ENCODE measurements at regions not wholly inside any gene's neighbourhood (a gene's known extent, or its start where the extent isn't known, plus 50 kb on each side); places are given as distances from the start of the nearest gene placed in this dataset.

- TF ChIP-seq CTCF (IDR thresholded peaks at IDR 0.05) (no peak), MAX (CRISPR knock-in tag; IDR thresholded peaks at IDR 0.05) (no peak), GTF2I (CRISPR knock-in tag; conservative IDR thresholded peaks at IDR 0.05) (no peak), SMAD4 (CRISPR knock-in tag; IDR thresholded peaks at IDR 0.05) (no peak), FOXP4 (CRISPR knock-in tag; IDR thresholded peaks at IDR 0.05) (no peak), SP1 (CRISPR knock-in tag; conservative IDR thresholded peaks at IDR 0.05) (no peak), EMX1 (CRISPR knock-in tag; IDR thresholded peaks at IDR 0.05) (no peak), TCF7 (CRISPR knock-in tag; IDR thresholded peaks at IDR 0.05; ENCODE audit: low read depth) (no peak), ZNF671 (CRISPR knock-in tag; IDR thresholded peaks at IDR 0.05) (no peak), FOXJ3 (CRISPR knock-in tag; IDR thresholded peaks at IDR 0.05; ENCODE audit: borderline replicate concordance) (no peak)
Observed at GRCh38 chr11:11189506-11189905, 163.5 kb downstream of the CSNK2A3 start.
